Sigmoid colon (tissue), 4 donors: ENCODE measurements at regions not wholly inside any gene's neighbourhood (a gene's known extent, or its start where the extent isn't known, plus 50 kb on each side); places are given as distances from the start of the nearest gene placed in this dataset.

Source experiments
- EP300 ChIP-seq, 4 donors: sonication (generic); formaldehyde crosslinking; IDR thresholded peaks; one replicate each; pipeline ENCODE4 v1.6.1; 2017; ENCODE audit warnings: antibody characterized with exemption in 4 of 4
- POLR2A ChIP-seq, 2 donors: fragments of 450-650 bp; IDR thresholded peaks; one replicate each; pipeline ENCODE4 v1.6.1; 2016; ENCODE audit warnings: antibody characterized with exemption in 2 of 2, mild to moderate bottlenecking in 2 of 2, moderate library complexity in 2 of 2
- TF ChIP-seq, protein P1 (sequence below), 4 experiments: fragments of 450-650 bp in 3 of 4; fragments of 200-600 bp in 1 of 4; IDR thresholded peaks; one replicate each; pipeline ENCODE4 v1.5.1; 2016 to 2019; ENCODE audit warnings: antibody characterized with exemption in 4 of 4, mild to moderate bottlenecking in 3 of 4, moderate library complexity in 2 of 4

DNA sequence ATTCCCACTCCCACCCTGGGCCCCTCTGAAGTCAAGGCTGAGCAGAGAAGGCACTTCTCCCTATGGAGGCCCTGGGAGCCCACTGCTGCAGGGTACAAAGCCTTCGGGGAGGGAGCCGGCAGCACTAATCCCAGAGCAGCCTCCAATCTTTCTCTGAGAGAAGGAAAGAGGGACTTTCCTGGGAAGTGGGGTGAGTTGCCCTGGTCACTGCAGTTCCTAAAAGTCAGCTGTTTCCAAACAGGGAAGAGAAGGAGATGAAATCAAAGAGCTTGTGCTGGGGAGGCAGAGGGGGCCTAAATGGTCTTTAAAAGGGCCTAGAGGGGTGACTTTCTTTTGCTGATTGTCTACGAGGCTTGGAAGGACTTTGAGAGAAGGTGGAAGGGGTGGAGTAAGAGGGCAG, 264.7 kb downstream of the TNS1 start:
- TF ChIP-seq POLR2A (IDR thresholded peaks at IDR 0.05) (no peak), EP300 (IDR thresholded peaks at IDR 0.05) (no peak)
- TF ChIP-seq, protein P1, sequence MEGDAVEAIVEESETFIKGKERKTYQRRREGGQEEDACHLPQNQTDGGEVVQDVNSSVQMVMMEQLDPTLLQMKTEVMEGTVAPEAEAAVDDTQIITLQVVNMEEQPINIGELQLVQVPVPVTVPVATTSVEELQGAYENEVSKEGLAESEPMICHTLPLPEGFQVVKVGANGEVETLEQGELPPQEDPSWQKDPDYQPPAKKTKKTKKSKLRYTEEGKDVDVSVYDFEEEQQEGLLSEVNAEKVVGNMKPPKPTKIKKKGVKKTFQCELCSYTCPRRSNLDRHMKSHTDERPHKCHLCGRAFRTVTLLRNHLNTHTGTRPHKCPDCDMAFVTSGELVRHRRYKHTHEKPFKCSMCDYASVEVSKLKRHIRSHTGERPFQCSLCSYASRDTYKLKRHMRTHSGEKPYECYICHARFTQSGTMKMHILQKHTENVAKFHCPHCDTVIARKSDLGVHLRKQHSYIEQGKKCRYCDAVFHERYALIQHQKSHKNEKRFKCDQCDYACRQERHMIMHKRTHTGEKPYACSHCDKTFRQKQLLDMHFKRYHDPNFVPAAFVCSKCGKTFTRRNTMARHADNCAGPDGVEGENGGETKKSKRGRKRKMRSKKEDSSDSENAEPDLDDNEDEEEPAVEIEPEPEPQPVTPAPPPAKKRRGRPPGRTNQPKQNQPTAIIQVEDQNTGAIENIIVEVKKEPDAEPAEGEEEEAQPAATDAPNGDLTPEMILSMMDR (IDR thresholded peaks at IDR 0.05), result no peak
